ENCODE measurements at regions not wholly inside any gene's neighbourhood (a gene's known extent, or its start where the extent isn't known, plus 50 kb on each side); places are given as distances from the start of the nearest gene placed in this dataset.

DNA sequence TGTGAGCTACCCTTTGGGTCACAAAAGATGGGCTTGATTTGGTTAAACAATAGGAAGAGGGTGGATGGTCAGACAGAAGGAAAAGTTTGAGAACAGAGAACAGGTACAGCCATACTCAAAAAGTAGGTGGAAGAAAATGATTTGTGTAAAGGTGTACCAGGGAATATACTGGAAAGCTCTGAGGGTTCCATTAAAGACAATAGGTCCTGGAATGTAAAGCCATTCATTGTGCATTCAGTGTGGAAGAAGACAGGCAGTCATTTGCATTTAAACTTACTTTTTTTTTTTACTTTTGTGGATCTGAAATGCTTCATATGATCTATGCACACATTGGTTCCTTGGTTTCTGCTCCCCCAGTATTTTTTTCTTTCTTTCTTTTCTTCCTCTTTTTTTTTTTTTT is 581.4 kb upstream of the PIK3C3 start:
- CTCF ChIA-PET, result no interaction called here

DNA sequence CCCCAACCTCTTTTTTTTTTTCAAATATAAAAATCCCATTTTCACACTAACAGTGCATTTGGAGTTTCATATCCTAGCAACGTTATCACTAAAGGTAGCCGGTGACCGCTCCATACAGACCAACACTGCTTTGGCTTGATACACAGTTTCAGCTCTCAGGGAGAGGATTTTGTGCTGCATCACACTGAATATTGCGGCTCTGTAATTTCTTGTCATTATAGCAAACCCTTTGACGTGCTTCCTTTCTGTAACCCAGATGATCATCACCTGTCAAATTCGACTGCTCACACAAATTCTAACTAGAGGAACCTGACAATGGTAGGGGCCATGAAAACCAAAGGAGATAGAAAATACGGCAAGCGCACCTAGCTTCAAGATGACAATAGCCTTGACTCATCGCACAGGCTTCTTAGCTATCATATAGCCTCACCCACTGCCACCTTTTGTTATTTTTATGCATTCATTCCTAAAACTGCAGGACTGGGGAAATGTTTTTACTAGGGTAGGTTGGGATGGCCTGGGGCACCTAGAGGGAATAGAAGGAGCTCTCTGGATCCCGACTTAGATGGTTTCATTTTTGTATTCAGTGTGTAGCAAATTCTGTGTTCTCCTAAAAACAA is 582.9 kb upstream of the PIK3C3 start:
- Mint-ChIP-seq H3K4me3 (no peak overlapping the region), H3K27me3 (no peaks in the 10 kb centered on the region), H3K9me3 (peaks cover 3 to 27% (median 9%) of the 10 kb centered on the region in 5 donors), H3K36me3 (no peaks in the 10 kb centered on the region), H3K4me1 (no peaks in the 10 kb centered on the region), H3K27ac (no peak overlapping the region)
- Histone ChIP-seq H3K4me1 (ENCODE audit: insufficient read depth, low read length) (no peaks in the 10 kb centered on the region), H3K27me3 (ENCODE audit: insufficient read depth, low read length, poor library complexity, severe bottlenecking) (no peaks in the 10 kb centered on the region), H3K36me3 (ENCODE audit: insufficient read depth, low read length) (no peaks in the 10 kb centered on the region), H3K27ac (ENCODE audit: low read depth, low read length) (no peak overlapping the region), H3K4me3 (ENCODE audit: low read length) (no peak overlapping the region), H3K9me3 (ENCODE audit: low read length) (no peaks in the 10 kb centered on the region)
- DNase-seq, result no peak
- ChIA-PET CTCF (no interaction called here), POLR2A (no interaction called here)

More for the DNA sequence above, 581.4 kb upstream of the PIK3C3 start:
- H3K27me3 Mint-ChIP-seq, result no peaks in the 10 kb centered on the region
- Histone ChIP-seq H3K4me1 (ENCODE audit: insufficient read depth, low read length) (no peaks in the 10 kb centered on the region), H3K27ac (ENCODE audit: low read depth, low read length) (no peak overlapping the region), H3K9me3 (ENCODE audit: low read length) (no peaks in the 10 kb centered on the region), H3K4me3 (ENCODE audit: low read length) (no peak overlapping the region), H3K27me3 (ENCODE audit: insufficient read depth, low read length, poor library complexity, severe bottlenecking) (no peaks in the 10 kb centered on the region), H3K36me3 (ENCODE audit: insufficient read depth, low read length) (no peaks in the 10 kb centered on the region)
- peaks cover 3 to 34% (median 7%) of the 10 kb centered on the region in 5 donors for H3K9me3 Mint-ChIP-seq
- POLR2A ChIA-PET, result no interaction called here
- H3K4me3 Mint-ChIP-seq, result no peak overlapping the region
- no peak for DNase-seq
- H3K36me3 Mint-ChIP-seq, result no peaks in the 10 kb centered on the region
- H3K4me1 Mint-ChIP-seq, result no peaks in the 10 kb centered on the region
- no peak overlapping the region for H3K27ac Mint-ChIP-seq

GRCh38 chr18:41371156-41372045 is 583.6 kb upstream of the PIK3C3 start:
- CTCF ChIA-PET, result no interaction called here
- Histone ChIP-seq H3K4me1 (ENCODE audit: insufficient read depth, low read length) (no peaks in the 10 kb centered on the region), H3K4me3 (ENCODE audit: low read length) (no peak overlapping the region), H3K27ac (ENCODE audit: low read depth, low read length) (no peak overlapping the region), H3K27me3 (ENCODE audit: insufficient read depth, low read length, poor library complexity, severe bottlenecking) (no peaks in the 10 kb centered on the region), H3K36me3 (ENCODE audit: insufficient read depth, low read length) (no peaks in the 10 kb centered on the region), H3K9me3 (ENCODE audit: low read length) (no peaks in the 10 kb centered on the region)
- no peaks in the 10 kb centered on the region for H3K4me1 Mint-ChIP-seq
- POLR2A ChIA-PET, result no interaction called here
- DNase-seq, result no peak
- no peaks in the 10 kb centered on the region for H3K36me3 Mint-ChIP-seq
- H3K27ac Mint-ChIP-seq, result no peak overlapping the region
- peaks cover 5 to 27% (median 9%) of the 10 kb centered on the region in 5 donors for H3K9me3 Mint-ChIP-seq
- H3K4me3 Mint-ChIP-seq, result no peak overlapping the region
- no peaks in the 10 kb centered on the region for H3K27me3 Mint-ChIP-seq

- no peaks in the 10 kb centered on the region for H3K4me1 ChIP-seq (ENCODE audit: insufficient read depth, low read length)
- ChIA-PET POLR2A (no interaction called here), CTCF (no interaction called here)
- H3K9me3 Mint-ChIP-seq, result peaks cover 2 to 27% (median 7%) of the 10 kb centered on the region in 5 donors
- no peak overlapping the region for H3K27ac Mint-ChIP-seq
- H3K36me3 Mint-ChIP-seq, result no peaks in the 10 kb centered on the region
- no peak for DNase-seq
- no peak overlapping the region for H3K27ac ChIP-seq (ENCODE audit: low read depth, low read length)
- no peaks in the 10 kb centered on the region for H3K4me1 Mint-ChIP-seq
- H3K4me3 ChIP-seq (ENCODE audit: low read length), result no peak overlapping the region
- H3K9me3 ChIP-seq (ENCODE audit: low read length), result no peaks in the 10 kb centered on the region
- H3K4me3 Mint-ChIP-seq, result no peak overlapping the region
- H3K27me3 ChIP-seq (ENCODE audit: insufficient read depth, low read length, poor library complexity, severe bottlenecking), result no peaks in the 10 kb centered on the region
- H3K27me3 Mint-ChIP-seq, result no peaks in the 10 kb centered on the region
- no peaks in the 10 kb centered on the region for H3K36me3 ChIP-seq (ENCODE audit: insufficient read depth, low read length)
These were observed 584.3 kb upstream of the PIK3C3 start for GRCh38 chr18:41370740-41371139.

GRCh38 chr18:41357708-41358107 is 597.3 kb upstream of the PIK3C3 start:
- Mint-ChIP-seq H3K27ac (no peak overlapping the region), H3K9me3 (peaks cover 4 to 14% (median 10%) of the 10 kb centered on the region in 5 donors), H3K4me3 (no peak overlapping the region), H3K27me3 (no peaks in the 10 kb centered on the region), H3K36me3 (no peaks in the 10 kb centered on the region), H3K4me1 (no peaks in the 10 kb centered on the region)
- no peaks in the 10 kb centered on the region for H3K9me3 ChIP-seq (ENCODE audit: low read length)
- no peaks in the 10 kb centered on the region for H3K27me3 ChIP-seq (ENCODE audit: insufficient read depth, low read length, poor library complexity, severe bottlenecking)
- DNase-seq, result no peak
- POLR2A ChIA-PET, result no interaction called here
- no peak overlapping the region for H3K4me3 ChIP-seq (ENCODE audit: low read length)
- CTCF ChIA-PET, result no interaction called here
- no peaks in the 10 kb centered on the region for H3K36me3 ChIP-seq (ENCODE audit: insufficient read depth, low read length)
- no peaks in the 10 kb centered on the region for H3K4me1 ChIP-seq (ENCODE audit: insufficient read depth, low read length)
- H3K27ac ChIP-seq (ENCODE audit: low read depth, low read length), result no peak overlapping the region

DNA sequence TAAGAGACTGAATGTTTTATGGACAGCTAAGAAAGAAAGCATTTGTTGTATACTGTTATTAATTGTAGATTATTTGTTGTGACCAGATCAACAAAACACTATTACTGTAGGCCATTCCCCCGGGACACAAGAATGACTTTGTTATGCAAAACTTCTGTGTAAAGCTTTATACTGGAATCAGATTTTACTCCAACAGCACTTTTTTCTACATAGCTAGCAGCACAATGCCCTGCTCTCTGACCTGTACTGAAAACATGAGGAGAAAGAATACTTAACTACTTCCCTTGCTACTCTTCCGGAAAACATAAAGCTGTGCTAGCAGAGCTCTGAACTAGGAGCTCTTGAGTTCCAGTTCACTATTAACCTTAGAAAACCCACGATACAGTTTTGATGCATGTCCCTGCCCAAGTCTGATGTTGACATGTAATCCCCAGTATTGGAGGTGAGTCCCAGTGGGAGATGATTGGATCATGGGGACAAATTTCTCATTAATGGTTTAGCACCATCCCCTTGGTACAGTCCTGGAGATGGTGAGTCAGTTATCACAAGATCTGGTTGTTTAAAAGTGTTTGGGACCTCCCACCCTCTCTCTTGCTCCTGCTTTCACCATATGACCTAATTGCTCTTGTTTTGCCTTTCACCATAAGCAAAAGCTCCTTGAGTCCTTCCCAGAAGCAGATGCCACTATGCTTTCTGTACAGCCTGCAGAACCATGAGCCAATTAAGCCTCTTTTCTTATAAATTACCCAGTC is 601.1 kb upstream of the PIK3C3 start:
- Mint-ChIP-seq H3K4me1 (no peaks in the 10 kb centered on the region), H3K27ac (no peak overlapping the region), H3K4me3 (no peak overlapping the region), H3K27me3 (no peaks in the 10 kb centered on the region), H3K36me3 (no peaks in the 10 kb centered on the region), H3K9me3 (peaks cover 4 to 18% (median 9%) of the 10 kb centered on the region in 5 donors)
- Histone ChIP-seq H3K9me3 (ENCODE audit: low read length) (no peaks in the 10 kb centered on the region), H3K27me3 (ENCODE audit: insufficient read depth, low read length, poor library complexity, severe bottlenecking) (no peaks in the 10 kb centered on the region), H3K4me1 (ENCODE audit: insufficient read depth, low read length) (no peaks in the 10 kb centered on the region), H3K36me3 (ENCODE audit: insufficient read depth, low read length) (no peaks in the 10 kb centered on the region), H3K4me3 (ENCODE audit: low read length) (no peak overlapping the region), H3K27ac (ENCODE audit: low read depth, low read length) (no peak overlapping the region)
- DNase-seq, result no peak
- POLR2A ChIA-PET, result no interaction called here
- CTCF ChIA-PET, result no interaction called here

DNA sequence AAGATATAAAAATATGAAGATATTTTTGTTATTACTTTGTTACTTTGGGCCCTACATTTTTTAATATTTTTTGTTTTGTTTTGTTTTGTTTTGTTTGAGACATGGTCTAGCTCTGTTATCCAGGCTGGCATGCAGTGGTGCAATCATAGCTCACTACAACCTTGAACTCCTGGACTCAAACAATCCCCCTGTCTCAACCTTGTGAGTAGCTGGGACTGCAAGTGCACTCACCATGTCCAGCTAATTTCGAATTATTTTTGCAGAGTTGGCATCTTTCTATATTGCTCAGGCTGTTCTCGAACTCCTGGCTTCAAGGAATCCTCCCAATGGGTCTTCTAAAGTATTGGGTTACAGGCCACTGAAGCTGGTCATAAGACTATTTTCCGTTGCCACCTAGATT is 603.6 kb upstream of the PIK3C3 start:
- CTCF ChIA-PET, result no interaction called here

DNA sequence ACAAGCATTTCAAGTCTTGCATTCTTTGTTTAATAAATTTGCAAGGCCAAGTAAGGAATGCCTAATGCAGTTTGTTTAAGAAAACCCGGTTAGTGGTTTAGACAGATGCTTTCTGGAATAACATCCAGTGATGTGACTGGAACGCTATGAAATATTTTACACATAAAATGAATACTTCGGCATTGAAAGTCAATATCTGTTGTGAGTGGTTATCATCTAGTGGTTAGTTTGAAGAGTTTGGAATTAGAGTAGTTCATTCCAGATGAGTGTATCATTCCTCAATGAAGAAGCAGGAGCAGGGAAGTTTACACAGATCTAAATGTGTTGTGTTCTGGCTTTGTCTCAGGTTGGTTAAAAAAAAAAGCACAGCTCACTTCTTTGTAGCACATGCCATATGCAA is 608.0 kb upstream of the PIK3C3 start:
- ChIA-PET POLR2A (no interaction called here), CTCF (no interaction called here)
- H3K36me3 ChIP-seq (ENCODE audit: insufficient read depth, low read length), result no peaks in the 10 kb centered on the region
- no peaks in the 10 kb centered on the region for H3K27me3 ChIP-seq (ENCODE audit: insufficient read depth, low read length, poor library complexity, severe bottlenecking)
- DNase-seq, result no peak
- no peak overlapping the region for H3K4me3 Mint-ChIP-seq
- H3K27ac Mint-ChIP-seq, result no peak overlapping the region
- no peaks in the 10 kb centered on the region for H3K27me3 Mint-ChIP-seq
- no peaks in the 10 kb centered on the region for H3K4me1 ChIP-seq (ENCODE audit: insufficient read depth, low read length)
- no peak overlapping the region for H3K27ac ChIP-seq (ENCODE audit: low read depth, low read length)
- peaks cover 3% of the 10 kb centered on the region for H3K9me3 ChIP-seq (ENCODE audit: low read length)
- H3K9me3 Mint-ChIP-seq, result peaks cover 0 to 18% (median 4%) of the 10 kb centered on the region in 5 donors
- H3K4me1 Mint-ChIP-seq, result no peaks in the 10 kb centered on the region
- no peak overlapping the region for H3K4me3 ChIP-seq (ENCODE audit: low read length)
- peaks cover 0 to 2% (median 0%) of the 10 kb centered on the region in 3 donors for H3K36me3 Mint-ChIP-seq

More for the DNA sequence above, 603.6 kb upstream of the PIK3C3 start:
- H3K9me3 ChIP-seq (ENCODE audit: low read length), result no peaks in the 10 kb centered on the region
- Mint-ChIP-seq H3K4me1 (no peaks in the 10 kb centered on the region), H3K27ac (no peak overlapping the region), H3K36me3 (peaks cover 0 to 2% (median 0%) of the 10 kb centered on the region in 3 donors), H3K27me3 (no peaks in the 10 kb centered on the region), H3K4me3 (no peak overlapping the region), H3K9me3 (peaks cover 0 to 13% (median 2%) of the 10 kb centered on the region in 5 donors)
- no peak for DNase-seq
- POLR2A ChIA-PET, result no interaction called here
- no peaks in the 10 kb centered on the region for H3K4me1 ChIP-seq (ENCODE audit: insufficient read depth, low read length)
- no peak overlapping the region for H3K27ac ChIP-seq (ENCODE audit: low read depth, low read length)
- no peaks in the 10 kb centered on the region for H3K36me3 ChIP-seq (ENCODE audit: insufficient read depth, low read length)
- H3K27me3 ChIP-seq (ENCODE audit: insufficient read depth, low read length, poor library complexity, severe bottlenecking), result no peaks in the 10 kb centered on the region
- H3K4me3 ChIP-seq (ENCODE audit: low read length), result no peak overlapping the region

All from CD8-positive, alpha-beta memory T cell (primary cell).